ENCODE measurements at regions not wholly inside any gene's neighbourhood (a gene's known extent, or its start where the extent isn't known, plus 50 kb on each side); places are given as distances from the start of the nearest gene placed in this dataset.
"Not testable (repeated sequence)": the region's sequence is repeated elsewhere in the genome, so short reads cannot be mapped to it uniquely, and the experiment has no call there.

DNA sequence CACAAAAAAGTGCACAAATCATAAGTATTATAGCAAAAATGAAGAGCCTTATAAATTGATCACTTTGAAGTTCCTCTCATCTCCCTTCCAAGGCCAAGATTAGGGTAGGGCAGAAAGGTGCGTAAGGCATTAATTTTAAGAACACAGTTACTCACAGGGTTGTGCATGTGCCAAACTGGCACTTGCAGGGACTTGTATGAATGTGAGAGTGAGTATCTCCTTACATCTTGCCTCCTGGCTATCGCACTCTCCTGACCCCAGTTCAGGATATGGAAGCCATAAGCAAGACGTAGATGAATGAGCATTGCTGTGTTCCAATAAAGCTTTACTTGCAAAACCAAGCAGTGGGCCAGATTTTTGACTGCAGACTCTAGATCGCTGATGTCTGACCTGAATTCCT, 510.1 kb upstream of the AADAT start:
- no peak for DNase-seq (ENCODE audit: low read depth in 2 of 2)

DNA sequence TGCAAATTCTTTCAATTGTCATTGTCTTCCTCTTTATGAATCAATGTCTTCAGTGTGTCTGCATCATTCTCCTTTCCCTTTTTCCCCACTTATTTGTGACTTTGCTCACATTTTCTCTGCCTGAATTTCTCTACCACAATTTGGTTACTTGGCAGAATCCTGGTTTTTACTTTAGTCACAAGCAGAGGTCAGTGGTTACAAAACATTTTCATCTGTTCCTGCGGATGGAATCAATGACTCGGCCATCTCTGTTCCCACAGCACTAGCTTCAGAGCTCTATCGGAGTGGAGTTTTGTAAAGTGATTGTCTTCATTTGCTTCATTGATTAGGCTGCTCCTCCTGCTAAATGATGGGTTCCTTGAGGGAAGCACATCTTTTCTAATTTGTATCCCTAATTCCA, 501.3 kb upstream of the AADAT start:
- DNase-seq (ENCODE audit: low read depth in 2 of 2), result no peak

DNA sequence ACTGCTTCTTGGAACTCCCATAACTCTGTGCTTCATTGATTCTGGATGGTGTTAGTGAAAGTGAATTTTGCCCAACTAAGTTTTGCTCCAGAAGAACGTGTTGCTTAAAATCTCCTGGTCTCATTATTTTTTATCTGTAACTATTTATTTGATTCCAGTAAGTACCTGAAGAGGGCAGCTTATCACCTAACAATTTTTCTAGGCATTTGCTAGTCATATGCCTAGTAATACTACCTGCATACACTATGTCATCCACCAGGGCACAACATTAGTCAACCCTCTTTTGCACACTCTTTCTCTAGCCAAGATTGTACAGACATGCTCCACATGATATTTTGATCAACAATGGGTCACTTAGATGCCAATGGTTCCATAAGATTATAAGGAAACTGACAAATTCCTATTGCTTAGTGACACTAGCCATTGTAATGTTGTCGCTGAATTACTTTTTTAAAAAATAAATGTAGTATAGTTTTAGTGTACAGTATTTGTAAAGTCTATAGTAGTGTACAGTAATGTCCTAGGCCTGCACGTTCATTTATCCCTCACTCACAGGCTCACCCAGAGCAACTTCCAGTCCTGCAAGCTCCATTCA, 499.9 kb upstream of the AADAT start:
- no peak for DNase-seq (ENCODE audit: low read depth in 2 of 2)

DNA sequence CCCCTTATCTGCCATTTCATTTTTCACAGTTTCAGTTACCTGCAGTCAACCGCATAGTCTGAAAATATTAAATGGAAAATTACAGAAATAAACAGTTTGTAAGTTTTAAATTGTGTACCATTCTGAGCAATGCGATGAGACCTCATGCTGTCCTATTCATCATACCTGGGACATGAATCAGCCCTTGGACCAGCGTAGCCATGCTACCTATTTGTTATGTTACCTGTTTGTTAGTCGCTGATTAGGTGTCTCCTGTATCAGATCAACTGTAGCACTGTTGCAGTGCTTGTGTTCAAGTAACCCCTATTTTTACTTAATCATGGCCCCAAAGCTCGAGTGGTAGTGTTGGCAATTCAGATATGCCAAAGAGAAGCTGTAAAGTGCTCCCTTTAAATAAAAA, 492.2 kb upstream of the AADAT start:
- DNase-seq (ENCODE audit: low read depth in 2 of 2), result no peak

DNA sequence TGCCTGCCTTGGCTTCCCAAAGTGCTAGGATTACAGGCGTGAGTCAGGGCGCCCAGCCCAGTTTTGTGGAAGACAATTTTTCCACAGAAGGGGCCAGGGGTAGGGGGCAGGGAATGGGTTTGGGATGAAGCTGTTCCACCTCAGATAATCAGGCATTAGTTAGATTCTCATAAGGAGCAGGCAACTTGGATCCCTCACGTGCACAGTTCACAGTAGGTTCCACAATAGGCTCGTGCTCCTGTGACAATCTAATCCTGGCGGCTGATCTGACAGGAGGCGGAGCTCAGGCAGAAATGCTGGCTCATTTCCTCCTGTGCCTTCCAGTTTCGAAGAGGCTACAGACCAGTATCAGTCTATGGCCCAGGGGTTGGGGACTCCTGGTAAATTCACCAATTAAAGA, 491.6 kb upstream of the AADAT start:
- no peak for DNase-seq (ENCODE audit: low read depth in 2 of 2)

DNA sequence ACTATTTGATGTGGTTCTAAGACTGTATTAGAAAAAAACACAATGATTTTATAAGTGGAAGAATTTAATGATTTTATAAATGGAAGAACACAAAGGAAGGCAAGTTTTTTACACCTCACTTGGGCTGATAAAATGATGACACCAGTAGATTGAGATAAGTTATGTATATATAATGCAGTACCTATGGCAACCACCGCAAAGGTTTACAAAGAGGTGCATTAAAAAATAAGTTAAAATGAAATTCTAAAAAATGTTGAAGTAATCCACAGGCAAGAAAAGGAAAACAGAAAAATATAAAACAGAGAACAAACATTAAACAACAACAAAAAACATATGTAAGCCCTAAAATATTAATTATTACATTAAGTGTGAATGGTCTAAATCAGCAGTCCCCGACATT, 490.9 kb upstream of the AADAT start:
- no peak for DNase-seq (ENCODE audit: low read depth in 2 of 2)

DNA sequence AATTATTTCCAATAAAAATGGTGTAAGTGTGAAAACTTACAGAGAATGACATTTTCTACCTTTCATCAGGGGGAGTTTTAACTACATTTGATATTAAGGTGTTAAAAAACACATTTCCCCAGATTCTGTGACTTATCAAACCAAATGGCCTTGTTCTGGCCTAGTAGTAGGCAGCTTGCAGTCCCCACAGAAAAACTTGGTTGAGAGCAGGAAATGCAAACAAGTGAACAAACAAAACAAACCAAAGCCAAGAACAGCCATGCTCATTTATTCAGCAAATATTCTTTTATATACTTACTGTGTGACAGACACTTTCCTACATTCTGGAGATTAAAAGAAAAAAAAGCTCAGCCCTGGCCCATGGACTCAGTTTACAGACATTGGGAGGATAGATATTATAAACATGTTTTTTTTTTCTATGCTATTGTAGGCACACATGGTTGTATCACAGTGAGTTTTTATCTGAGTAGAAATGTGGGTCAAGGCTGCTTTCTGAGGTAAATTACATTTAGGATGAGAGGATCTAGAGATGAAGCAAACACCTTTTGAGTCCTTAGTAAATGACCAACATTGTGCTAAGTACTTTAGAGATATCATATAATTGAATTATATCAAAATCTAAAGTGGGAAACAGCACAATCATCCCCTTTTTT, 449.2 kb upstream of the AADAT start:
- DNase-seq (ENCODE audit: low read depth in 2 of 2), result no peak

DNA sequence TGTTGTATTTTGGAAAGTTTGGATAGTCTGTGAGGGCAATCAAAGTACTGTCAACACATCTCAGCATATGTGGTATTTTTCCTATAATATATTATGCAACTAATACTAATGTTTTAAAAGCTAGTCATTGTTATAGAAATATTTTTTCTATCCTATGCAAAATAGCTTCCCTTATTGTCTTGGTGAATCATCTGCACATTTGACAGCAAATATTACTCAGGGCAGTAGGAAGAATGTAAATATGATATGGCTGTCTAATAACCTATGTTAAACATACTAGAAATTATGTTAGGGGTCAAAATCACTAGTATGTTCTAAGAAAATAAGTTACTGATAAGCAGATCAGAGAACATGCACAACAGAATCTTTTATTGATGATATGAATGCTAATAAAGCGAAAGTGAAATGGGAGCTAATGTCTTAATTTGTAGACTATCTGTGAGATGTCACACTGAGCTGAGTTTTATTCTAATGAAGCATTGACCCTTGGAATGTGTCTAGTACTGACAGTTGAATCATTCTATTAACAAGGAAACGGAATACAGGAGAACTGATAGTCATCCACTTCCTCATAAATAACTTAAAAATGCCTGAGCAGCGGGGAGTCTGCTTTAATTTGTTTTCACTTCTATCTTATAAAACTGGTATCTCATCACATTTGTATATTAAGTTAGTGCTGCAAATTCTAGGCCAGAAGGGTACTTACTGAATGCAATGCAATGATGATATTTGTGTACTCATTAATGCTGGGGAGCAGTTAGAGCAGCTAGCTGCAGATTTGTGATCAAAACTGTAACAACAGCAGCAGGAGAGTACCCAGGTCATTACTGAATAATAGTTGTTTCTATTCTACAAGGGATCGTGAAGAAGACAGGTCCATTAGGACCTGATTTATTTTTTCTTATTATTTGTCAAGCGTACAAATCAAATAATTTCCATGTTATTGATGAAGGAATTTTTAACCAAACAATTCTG, 440.3 kb upstream of the AADAT start:
- no peak for DNase-seq (ENCODE audit: low read depth in 2 of 2)

DNA sequence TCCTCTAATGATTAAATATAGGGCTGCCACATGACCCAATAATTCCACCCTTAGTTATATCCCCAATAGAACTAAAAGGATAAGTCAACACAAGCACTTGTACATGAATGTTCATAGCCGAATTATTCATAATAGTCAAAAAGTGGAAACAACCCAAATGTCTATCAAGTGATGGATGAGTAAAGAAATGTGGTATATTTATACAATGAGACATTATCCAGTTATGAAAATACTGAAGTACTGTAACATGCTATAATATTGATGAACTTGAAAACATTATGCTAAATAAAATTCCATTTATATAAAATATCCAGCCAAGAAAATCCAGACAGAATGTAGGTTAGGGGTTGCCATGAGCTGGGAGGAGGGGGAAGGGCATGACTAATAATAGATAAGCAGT, 436.7 kb upstream of the AADAT start:
- DNase-seq (ENCODE audit: low read depth in 2 of 2), result no peak

DNA sequence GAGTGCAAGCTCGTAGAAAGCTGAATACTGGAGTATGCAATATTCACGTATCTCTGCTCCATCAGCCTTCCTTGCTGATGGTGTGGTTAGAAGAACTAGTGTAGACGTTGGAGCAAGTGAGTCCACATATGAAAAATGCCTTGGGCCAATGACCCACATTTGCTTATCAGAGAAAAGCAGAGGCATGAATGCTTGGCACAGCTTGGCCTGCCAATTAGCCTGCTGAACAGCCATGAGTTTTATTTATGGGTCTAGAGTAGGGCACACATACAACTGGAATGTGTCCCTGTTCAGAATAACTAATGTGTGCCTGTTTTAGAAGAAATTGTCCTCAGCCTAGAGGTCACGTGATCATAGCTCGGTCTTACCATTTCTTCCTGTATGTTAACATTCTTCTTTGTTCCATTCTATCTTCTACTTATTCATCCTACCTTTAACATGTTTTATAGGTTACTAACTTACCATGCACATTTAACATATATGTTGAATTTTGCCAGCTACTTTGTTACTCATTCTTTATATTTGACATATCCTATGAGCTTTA, 432.7 kb upstream of the AADAT start:
- no peak for DNase-seq (ENCODE audit: low read depth in 2 of 2)

DNA sequence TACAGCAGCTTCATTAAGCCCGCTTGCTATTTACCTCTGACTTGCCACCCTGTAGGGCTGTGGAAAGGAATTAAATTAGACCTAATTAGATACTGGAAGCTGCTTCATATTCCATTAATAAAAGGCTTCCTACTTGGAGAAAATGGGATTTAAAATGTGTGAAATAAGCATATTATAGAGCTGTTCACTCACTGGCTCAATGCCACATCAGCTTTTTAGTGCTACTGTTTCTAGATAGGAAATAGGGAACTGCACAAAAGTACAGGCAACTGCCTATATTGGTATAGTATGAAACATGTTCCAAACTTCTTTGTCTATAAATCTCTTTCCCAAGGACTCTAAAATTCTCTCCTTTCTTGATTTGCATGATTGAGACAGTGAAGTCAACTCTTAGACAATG, 407.9 kb upstream of the AADAT start:
- DNase-seq (ENCODE audit: low read depth in 2 of 2), result no peak

DNA sequence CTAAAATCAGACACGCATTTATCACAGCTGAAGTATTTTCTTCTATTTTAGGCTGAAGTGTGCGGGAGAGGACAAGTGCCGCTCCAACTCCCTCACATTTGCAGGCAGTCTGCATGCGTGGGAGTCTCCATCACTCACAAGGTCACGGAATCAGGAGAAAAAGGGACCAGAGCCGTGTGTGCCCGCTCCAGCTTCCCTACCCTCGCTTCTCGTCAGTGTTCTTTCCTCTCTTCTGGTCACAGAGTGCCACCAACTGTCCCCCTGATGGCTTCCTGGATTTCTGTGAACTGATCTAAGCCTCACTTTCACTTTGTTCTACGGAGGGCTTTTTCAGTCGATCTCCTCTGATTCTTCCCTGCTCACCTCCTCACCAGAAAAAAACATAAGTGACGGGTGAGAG, 407.4 kb upstream of the AADAT start:
- DNase-seq (ENCODE audit: low read depth in 2 of 2), result no peak

DNA sequence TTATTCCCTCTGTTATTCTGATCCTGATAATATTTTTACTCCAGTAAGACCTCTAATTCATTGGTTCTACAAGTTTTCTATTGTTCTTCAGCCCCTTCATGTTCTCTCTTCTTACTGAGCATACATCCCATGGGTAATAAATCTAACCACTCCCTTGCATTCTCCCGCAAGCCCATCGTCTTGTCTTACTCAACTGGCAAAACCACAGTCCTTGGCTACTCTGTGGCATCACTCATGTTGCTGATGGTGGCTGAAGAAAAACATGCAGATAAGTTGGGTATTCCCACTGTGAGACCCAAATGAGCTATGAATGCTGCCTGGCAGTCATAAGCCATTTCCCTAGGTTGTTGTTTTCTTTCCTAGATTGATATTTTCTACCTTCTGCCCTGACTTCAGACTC, 402.2 kb upstream of the AADAT start:
- DNase-seq (ENCODE audit: low read depth in 2 of 2), result no peak

DNA sequence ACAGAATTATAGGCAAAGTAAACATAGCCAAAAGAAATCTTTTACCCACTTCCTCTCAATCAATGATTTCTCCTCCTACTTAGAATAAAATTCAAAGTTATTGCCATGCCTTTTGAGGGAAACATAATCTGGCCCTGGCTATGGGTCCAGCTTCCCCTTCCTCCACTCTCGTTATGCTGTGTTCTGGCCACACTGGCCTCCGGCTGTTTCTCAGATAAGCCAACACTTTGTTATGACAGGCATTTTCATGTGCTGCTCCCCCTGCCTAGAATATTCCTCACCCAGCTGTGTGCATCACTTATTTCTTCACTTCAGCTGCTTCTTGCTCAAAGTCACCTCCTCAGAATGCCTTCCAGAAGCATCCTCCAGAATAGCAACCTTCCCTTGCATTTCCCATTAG, 386.6 kb upstream of the AADAT start:
- no peak for DNase-seq (ENCODE audit: low read depth in 2 of 2)

DNA sequence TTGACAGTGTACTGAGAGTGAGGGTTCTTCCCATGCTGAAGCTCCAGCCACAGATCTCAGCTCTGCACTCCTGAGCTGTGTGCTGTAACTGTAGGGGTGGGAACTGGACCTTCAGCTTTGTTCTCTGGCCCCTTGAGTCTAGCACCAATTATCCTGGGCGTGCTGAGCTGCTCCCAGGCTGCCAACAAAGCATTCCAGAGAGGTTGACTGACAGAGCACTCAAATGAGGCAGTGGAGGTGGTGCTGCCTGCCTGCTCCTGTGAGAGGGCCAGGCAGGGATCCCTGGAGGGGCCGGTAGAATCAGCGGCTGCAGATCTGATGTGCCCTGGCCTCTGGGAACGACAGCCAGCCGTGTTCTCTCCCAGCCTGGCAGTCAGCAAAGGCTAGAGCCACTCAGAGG, 375.7 kb upstream of the AADAT start:
- no peak for DNase-seq (ENCODE audit: low read depth in 2 of 2)

DNA sequence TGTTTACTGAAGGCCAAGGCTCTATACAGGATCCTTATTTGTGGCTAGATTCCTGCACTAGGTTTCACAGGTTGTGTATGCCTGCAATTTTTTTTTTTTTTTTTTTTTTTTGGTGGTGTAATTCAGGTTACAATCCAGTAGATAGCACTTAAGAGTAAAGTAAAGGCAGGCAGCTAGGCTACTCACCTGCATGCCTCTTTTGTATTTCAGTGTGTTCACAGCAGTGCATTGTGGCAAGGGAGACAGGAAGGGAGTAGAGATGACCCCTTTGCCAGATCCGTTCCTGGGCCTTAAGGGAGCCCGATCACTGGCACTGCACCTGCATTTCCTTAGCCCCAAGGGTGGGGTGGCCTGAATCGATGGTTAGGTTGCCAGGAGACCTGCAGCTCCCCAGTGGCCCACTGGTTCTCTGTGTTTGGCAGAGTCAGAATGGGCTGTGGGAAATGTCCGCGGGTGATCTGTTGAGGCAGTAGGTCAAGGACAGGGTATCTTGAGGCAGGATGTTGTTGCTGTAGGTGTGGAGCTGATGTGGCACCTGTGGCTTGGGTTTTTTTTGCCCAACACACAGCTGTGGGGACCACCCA, 374.9 kb upstream of the AADAT start:
- no peak for DNase-seq (ENCODE audit: low read depth in 2 of 2)

DNA sequence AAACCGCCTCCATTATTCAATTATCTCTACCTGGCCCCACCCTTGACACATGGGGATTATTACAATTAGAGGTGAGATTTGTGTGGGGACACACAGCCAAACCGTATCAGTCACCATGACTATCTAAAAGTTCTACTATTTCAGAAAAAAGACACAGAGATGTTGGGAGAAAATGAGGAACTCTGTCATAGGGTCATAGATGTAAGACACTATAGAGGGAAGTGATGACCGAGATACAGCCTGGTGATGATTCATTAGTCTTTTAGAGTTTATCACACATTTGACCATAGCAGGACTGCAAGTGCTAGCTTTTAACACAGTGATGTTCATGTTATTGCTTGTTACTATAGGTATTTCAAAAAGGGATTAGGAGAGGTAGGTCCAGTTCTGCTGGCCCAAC, 357.0 kb upstream of the AADAT start:
- no peak for DNase-seq (ENCODE audit: low read depth in 2 of 2)

DNA sequence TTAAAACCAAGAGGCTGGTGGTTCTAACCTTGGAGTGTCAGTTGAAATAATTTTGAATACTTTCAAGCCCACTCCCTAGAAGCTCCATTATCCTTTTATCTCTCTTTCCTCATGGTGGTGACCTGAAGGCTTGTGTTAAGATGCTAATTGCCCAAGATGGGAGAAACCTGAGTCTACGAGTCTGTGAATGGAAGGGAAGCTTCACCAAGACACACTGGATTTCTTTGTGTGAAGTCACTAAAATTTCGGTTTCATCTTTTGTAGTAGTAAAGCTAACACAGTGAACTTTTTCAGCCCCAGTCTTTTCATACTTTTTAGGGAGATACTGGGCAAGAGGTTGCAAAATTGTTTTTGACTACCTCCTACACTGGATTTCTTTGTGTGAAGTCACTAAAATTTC, 351.4 kb upstream of the AADAT start:
- not testable (repeated sequence) for DNase-seq (ENCODE audit: low read depth in 2 of 2)

DNA sequence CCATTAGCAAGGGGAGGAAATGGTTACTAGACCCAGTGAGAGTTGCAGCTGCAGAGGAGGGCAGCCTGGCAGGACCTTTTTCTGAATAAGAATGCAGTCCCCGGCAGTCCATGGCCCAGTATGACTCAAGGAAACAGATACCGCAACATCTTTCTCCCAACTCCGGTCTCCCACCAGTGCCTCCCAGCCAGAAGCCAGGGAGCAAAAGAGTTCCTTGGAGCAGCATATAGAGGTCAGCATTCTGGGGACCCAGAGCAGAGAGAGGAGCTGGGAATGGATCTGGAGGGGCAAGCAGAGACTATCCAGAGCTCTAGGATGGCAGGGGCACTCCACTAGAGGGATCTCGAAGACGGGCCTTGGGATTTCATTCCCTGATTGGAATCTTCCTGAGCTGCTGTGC, 339.2 kb upstream of the AADAT start:
- no peak for DNase-seq (ENCODE audit: low read depth in 2 of 2)

DNA sequence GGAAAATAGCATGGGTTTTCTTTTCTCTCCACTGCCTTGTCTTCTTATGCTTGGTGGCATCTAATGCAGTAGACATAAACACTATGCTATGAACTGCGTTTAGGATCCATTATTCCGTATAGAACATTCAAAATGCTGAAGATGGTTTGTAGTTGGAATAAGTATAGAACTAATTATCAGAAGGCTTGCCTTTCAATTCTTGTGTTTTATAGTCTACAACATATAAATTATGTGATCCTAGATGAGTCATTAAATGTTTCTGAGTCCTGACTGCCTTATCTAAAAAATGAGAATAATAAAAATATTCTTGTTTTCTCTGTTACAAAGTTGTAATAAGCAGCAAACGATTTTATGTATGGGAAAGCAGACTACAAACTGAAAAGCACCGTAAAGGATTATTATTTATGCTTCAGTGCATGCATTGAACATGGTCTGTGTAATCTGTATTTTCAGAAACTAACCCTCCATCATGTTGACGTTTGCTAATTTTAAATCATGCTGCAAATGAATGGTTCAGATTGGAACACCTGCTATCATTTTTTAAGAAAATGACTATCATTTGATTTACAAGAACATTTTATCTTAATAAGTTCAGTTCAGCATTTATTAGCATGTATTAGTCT, 335.9 kb upstream of the AADAT start:
- DNase-seq (ENCODE audit: low read depth in 2 of 2), result no peak

DNA sequence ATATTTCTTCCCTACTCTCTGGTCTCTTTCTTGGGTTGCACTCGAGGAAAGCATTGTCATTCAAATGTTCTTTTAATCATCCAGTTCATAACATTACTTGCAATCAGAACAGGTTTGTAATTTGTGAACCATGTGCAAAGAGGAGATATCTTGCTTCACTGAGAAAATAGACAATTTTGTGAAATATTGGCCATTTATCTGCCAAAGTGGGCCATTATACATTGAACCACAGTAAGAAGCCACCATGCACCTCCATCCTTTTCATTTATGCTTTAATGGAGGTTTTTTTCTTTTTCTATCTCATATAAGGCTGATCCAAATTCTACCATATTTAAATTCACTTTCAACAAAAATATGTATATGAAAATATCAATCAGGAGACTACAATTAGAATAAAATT, 335.3 kb upstream of the AADAT start:
- no peak for DNase-seq (ENCODE audit: low read depth in 2 of 2)

DNA sequence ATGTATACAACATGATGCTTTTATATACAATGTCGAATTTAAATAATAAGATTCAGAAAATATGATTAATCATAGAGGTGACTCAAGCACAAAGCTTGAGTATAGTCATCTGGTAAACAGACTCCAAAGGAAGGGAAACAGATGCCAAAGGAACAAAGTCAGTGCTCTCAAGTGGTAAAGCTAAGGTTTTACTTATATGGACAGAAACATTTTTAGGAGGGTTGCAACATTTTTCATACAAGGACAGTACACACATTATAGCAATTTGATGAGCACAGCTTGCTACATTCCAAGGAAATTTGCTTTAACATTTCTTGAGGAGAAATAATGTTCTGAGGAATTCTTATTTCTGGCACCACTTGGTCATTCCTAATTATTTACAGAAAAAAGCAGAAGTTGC, 333.4 kb upstream of the AADAT start:
- DNase-seq (ENCODE audit: low read depth in 2 of 2), result no peak
